WI38 (cell line): ENCODE measurements at regions not wholly inside any gene's neighbourhood (a gene's known extent, or its start where the extent isn't known, plus 50 kb on each side); places are given as distances from the start of the nearest gene placed in this dataset.
A peak's percentile ranks its signal among the peaks of the same experiment; 100 is the strongest.
"Not testable (repeated sequence)": the region's sequence is repeated elsewhere in the genome, so short reads cannot be mapped to it uniquely, and the experiment has no call there.

ENCODE experiments used
- H3K4me3 ChIP-seq: 2 replicates; pipeline ENCODE4 v1.5.1; 2011; ENCODE audit warnings: low read depth, mild to moderate bottlenecking, control low read depth, low read length
- TF ChIP-seq, protein P1 (sequence below): IDR thresholded peaks from 2 replicates; pipeline ENCODE4 v1.5.1; 2012; ENCODE audit warnings: low read depth, mild to moderate bottlenecking, control low read depth, low read length

DNA sequence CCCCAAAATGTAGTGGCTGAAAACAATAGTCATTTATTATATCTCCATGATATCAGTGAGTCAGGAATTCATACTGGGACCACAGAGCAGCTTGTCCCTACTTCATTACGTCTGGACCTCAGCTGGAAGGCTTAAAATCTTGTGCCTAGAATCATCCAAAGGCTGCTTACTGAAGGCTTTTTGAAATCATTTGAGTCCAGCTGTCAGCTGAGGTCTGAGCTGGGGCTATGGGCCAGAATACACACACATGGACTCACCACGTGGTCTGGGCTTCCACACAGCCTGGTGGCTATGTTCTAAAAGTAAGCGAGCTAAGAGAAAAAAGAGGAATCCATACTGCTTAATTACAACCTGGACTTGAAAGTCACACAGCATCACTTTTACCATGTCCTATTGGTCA is 209.2 kb downstream of the KCTD12 start:
- TF ChIP-seq, protein P1, sequence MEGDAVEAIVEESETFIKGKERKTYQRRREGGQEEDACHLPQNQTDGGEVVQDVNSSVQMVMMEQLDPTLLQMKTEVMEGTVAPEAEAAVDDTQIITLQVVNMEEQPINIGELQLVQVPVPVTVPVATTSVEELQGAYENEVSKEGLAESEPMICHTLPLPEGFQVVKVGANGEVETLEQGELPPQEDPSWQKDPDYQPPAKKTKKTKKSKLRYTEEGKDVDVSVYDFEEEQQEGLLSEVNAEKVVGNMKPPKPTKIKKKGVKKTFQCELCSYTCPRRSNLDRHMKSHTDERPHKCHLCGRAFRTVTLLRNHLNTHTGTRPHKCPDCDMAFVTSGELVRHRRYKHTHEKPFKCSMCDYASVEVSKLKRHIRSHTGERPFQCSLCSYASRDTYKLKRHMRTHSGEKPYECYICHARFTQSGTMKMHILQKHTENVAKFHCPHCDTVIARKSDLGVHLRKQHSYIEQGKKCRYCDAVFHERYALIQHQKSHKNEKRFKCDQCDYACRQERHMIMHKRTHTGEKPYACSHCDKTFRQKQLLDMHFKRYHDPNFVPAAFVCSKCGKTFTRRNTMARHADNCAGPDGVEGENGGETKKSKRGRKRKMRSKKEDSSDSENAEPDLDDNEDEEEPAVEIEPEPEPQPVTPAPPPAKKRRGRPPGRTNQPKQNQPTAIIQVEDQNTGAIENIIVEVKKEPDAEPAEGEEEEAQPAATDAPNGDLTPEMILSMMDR, result no peak
- H3K4me3 ChIP-seq, result no peak overlapping the region

DNA sequence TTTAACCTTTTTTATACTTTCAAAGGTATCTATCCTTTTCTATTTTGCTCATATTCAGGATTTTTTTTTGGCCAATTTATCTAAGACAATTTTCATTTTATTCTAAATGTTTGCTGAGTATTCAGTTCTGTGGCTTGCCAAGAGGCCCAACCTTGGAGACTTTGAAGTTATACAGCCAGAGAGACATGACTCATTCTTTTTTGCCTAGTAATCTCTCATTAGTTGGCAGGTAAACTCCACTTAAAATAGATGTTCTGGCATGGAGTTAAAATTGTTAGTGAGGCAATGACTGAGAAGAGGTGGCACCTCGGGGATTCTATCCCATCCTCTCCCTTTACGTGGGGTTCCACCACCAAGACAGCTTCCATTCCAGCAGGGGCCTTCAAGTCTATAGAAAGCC is 213.8 kb downstream of the KCTD12 start:
- H3K4me3 ChIP-seq, result no peak overlapping the region
- TF ChIP-seq, protein P1, result no peak

DNA sequence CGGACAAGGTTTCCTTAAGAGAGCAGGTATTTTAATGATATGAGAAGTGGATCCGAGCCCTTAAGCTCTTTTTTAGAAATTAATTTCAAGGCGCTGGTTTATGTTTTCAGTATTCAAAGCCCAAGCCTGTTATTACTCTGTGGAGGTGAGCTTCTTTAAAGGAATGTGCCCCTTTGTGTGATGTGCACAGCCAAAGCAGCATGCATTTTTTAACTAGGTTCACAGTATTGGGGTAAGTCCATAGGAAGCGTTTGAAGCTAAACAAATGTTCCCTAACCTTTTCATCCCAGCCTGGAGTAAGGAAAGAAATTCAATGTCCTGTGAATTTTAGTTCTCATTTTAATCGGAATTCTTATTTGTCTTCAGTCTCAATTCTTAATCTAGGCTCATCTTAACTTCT is 217.5 kb downstream of the KCTD12 start:
- H3K4me3 ChIP-seq, result no peak overlapping the region
- TF ChIP-seq, protein P1, result no peak

DNA sequence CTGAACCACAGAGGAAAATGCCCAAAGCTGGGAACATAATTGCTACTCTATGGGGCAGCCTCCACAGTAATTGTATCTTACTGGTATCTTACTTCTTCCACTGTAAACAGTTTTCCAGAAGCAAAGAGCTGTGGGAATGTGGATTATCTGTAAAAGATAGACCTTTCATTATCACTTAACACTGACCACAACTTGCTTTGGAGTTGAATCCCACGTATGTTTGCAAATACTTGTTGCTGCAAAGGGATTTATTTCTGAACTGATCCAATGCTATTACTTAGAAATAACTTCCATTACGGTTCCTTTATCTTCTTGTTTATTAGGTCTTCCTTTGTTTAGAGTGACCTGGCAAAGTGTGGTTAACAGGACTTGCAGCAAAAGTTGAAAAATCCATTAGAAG is 218.1 kb downstream of the KCTD12 start:
- no peak overlapping the region for H3K4me3 ChIP-seq
- TF ChIP-seq, protein P1, result no peak

DNA sequence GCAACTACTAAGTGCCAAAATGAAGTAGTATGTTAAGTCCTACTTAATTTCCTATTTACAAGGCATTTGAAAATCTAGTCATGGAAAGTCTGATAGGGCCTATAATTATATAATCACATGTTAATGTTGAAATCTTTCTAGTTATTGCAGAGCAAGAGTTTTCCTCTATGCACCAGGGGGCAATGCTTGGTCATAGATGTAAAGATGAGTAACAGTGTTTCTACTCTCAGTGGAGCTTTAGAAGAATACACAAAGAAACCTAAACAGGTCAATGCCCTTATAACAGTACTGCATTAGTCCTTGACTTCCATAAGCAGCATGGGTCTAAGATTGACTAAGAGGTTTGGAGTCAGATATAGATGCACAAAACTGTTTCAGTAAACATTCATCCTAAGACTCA is 218.7 kb downstream of the KCTD12 start:
- no peak overlapping the region for H3K4me3 ChIP-seq
- TF ChIP-seq, protein P1, result peak; percentile 18; the same call in 1 of the 2 replicates

DNA sequence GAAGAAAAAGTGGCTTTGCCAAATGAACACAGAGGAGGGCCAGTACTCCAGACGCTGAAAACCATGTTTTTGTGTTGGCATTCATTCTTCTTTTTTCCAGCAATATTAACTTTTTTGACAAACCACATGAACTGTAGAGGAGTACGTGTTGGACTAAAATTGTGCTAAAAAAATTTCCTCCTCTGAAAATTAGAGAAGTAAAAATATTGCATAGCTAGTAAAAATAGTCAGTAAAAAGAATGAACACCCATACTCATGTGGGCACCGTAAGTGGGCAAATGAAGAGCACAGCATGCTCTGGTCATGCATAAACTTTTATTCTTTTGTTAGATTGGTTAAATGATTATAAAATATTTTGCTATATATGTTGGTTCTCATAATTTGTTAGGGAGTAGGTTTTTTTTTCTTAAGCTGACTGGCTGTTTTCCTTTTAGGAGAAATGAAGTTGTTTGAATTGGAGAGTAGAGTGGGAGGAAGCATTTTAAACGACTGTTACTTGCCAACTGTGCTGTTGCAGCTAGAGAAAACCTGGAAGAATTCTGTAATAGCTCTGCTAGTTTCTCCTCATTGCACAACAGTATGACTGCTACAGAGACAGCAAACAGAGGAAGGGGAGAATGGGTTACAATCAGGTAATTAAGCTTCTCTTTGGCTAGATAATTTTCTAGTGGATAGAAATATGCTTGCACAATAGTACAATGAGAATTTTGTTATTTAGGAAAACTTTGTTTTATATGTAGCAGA is 222.4 kb downstream of the KCTD12 start:
- TF ChIP-seq, protein P1, result no peak
- no peak overlapping the region for H3K4me3 ChIP-seq

DNA sequence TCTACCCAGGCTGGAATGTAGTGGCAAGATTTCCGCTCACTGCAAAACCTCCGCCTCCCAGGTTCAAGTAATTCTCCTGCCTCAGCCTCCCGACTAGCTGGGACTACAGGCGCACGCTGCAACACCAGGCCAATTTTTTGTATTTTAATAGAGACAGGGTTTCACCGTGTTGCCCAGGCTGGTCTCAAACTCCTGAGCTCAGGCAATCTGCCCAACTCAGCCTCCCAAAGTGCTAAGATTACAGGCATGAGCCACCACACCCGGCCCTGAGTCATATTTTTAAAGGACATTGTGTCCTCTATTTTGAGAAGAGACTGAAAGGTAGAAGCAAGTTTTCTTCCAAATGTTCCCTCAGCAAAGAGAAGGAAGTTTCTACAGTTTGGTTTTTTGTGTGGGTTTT is 227.1 kb downstream of the KCTD12 start:
- H3K4me3 ChIP-seq, result not testable (repeated sequence)

DNA sequence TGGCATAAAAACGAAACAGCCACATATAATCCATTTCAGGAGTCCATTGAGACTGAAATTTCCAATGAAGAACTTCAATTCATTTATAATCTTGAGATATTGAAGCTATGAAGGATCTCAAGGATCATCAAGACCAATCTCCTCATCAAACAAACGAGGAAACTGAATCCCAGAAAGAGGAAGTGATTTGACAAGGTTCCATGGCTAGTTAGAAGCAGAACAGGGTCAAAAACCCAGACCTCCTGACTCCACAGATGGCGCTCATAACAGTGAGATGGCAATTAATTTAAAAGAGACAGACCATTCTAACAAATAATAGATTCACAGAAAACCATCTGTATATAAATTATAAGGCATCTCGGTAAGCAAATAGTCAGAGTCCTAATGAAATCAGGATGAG is 229.7 kb downstream of the KCTD12 start:
- TF ChIP-seq, protein P1, result no peak
- no peak overlapping the region for H3K4me3 ChIP-seq
